Panc1 (cell line): ENCODE measurements at regions not wholly inside any gene's neighbourhood (a gene's known extent, or its start where the extent isn't known, plus 50 kb on each side); places are given as distances from the start of the nearest gene placed in this dataset.

Source experiments
- ATAC-seq: fragments of 200-7000 bp; cut with Tn5 transposase; 2 replicates; pipeline ENCODE4 v1.9.1; 2020; ENCODE audit warnings: mild to moderate bottlenecking, moderate library complexity
- BruUV-seq: library from RNA; stranded (reverse); fragments of 400-500 nt; replicated peaks from 2 replicates; lab custom pipeline; 2021; lab: Mats Ljungman, UMichigan
- CTCF ChIA-PET: fragments of 300-600 bp; sonication (Branson Sonifier 250); formaldehyde crosslinking; loops from one replicate; lab custom pipeline; 2022; ENCODE audit warnings: antibody characterized with exemption; lab: Charles Lee
- POLR2A ChIA-PET: fragments of 300-600 bp; sonication (Branson Sonifier 250); formaldehyde crosslinking; loops from one replicate; lab custom pipeline; 2022; ENCODE audit warnings: antibody characterized with exemption; lab: Charles Lee
- DNase-seq: peaks from one replicate; pipeline ENCODE4 v3.0.0-alpha.2; 2010; ENCODE audit warnings: low read depth, low spot score
- H3K27ac ChIP-seq: 2 replicates; pipeline ENCODE4 v1.5.1; 2011; ENCODE audit warnings: mild to moderate bottlenecking, low read length, inconsistent platforms
- H3K27me3 ChIP-seq: fragments of 200-500 bp; sonication (Bioruptor generic); 2 replicates; pipeline ENCODE4 v1.6.0; 2014; ENCODE audit warnings: low read length, inconsistent platforms; ENCODE audit not compliant: control insufficient read depth, insufficient read depth
- H3K36me3 ChIP-seq: fragments of 200-500 bp; sonication (Bioruptor generic); 2 replicates; pipeline ENCODE4 v1.5.1; 2014; ENCODE audit warnings: inconsistent platforms, mild to moderate bottlenecking, low read length, moderate library complexity; ENCODE audit not compliant: control insufficient read depth, insufficient read depth
- H3K4me1 ChIP-seq: 2 replicates; pipeline ENCODE4 v1.5.1; 2011; ENCODE audit warnings: inconsistent platforms, mild to moderate bottlenecking, low read length, moderate library complexity; ENCODE audit not compliant: control insufficient read depth, insufficient read depth
- H3K4me3 ChIP-seq, 2 experiments: 2 replicates each; pipeline ENCODE4 v1.5.1; 2011 to 2012; ENCODE audit warnings: low read depth in 2 of 2, low read length in 2 of 2, mild to moderate bottlenecking in 2 of 2, inconsistent platforms in 1 of 2, moderate library complexity in 1 of 2
- H3K9me3 ChIP-seq: fragments of 200-500 bp; sonication (Bioruptor generic); 2 replicates; pipeline ENCODE4 v1.5.1; 2014; ENCODE audit warnings: low read depth, mild to moderate bottlenecking, inconsistent platforms, low read length, moderate library complexity; ENCODE audit not compliant: control insufficient read depth, insufficient read depth
- CTCF ChIP-seq: fragments of 450-650 bp; IDR thresholded peaks from 2 replicates; pipeline ENCODE4 v1.5.1; 2017; ENCODE audit warnings: mild to moderate bottlenecking
- POLR2AphosphoS5 ChIP-seq: IDR thresholded peaks from 2 replicates; pipeline ENCODE4 v1.6.1; 2012; ENCODE audit warnings: mild to moderate bottlenecking, low read depth, low read length, moderate library complexity
- SIN3A ChIP-seq: IDR thresholded peaks from 2 replicates; pipeline ENCODE4 v1.6.1; 2012; ENCODE audit warnings: low read depth, mild to moderate bottlenecking, low read length, moderate library complexity, borderline replicate concordance; ENCODE audit not compliant: insufficient read depth
- TCF7L2 ChIP-seq: IDR thresholded peaks from 2 replicates; pipeline ENCODE4 v1.6.1; 2011; ENCODE audit warnings: mild to moderate bottlenecking, low read depth, low read length, inconsistent platforms
- in situ Hi-C: cut with HindIII; loops from 2 replicates; pipeline ENCODE4 v1.10.0; 2016; ENCODE audit warnings: low sequenced_read_pairs, low pct_unique_long_range_greater_than_20kb
- intact Hi-C: fragments of 100-400 bp; cut with micrococcal nuclease; formaldehyde crosslinking; loops from one replicate; pipeline ENCODE4 v1.10.0; 2022; ENCODE audit not compliant: unreplicated experiment
- TF ChIP-seq, protein P1 (sequence below), 2 experiments: IDR thresholded peaks; 2 replicates each; pipeline ENCODE4 v1.6.1; 2011 to 2012; ENCODE audit warnings: low read depth in 2 of 2, control low read depth in 1 of 2, low read length in 1 of 2, mild to moderate bottlenecking in 1 of 2, moderate library complexity in 1 of 2; ENCODE audit not compliant: insufficient read depth in 1 of 2

DNA sequence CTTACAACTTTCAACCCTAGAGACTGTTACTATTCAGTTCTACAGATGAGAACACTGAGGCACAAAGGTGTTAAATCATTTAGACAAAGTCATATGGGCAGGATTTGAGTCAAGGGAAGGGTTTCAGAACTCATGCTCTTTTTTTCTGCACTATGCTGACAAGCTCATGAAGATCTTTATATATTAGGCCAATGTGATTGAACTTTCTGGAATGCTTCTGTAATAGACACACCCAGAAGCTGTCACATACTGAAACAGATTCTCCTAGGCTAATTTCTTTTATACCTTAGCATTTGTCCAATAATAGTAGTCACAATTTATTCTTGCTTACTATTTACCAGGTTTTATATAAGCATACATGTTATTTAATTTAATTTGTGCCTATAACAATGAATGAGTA lies 164.0 kb downstream of the ALG10B start:
- DNase-seq (no peak), ATAC-seq (no peak)
- no peaks in the 10 kb centered on the region for H3K9me3 ChIP-seq
- TF ChIP-seq CTCF = no peak
- no peak for TF ChIP-seq TCF7L2
- TF ChIP-seq, protein P1, sequence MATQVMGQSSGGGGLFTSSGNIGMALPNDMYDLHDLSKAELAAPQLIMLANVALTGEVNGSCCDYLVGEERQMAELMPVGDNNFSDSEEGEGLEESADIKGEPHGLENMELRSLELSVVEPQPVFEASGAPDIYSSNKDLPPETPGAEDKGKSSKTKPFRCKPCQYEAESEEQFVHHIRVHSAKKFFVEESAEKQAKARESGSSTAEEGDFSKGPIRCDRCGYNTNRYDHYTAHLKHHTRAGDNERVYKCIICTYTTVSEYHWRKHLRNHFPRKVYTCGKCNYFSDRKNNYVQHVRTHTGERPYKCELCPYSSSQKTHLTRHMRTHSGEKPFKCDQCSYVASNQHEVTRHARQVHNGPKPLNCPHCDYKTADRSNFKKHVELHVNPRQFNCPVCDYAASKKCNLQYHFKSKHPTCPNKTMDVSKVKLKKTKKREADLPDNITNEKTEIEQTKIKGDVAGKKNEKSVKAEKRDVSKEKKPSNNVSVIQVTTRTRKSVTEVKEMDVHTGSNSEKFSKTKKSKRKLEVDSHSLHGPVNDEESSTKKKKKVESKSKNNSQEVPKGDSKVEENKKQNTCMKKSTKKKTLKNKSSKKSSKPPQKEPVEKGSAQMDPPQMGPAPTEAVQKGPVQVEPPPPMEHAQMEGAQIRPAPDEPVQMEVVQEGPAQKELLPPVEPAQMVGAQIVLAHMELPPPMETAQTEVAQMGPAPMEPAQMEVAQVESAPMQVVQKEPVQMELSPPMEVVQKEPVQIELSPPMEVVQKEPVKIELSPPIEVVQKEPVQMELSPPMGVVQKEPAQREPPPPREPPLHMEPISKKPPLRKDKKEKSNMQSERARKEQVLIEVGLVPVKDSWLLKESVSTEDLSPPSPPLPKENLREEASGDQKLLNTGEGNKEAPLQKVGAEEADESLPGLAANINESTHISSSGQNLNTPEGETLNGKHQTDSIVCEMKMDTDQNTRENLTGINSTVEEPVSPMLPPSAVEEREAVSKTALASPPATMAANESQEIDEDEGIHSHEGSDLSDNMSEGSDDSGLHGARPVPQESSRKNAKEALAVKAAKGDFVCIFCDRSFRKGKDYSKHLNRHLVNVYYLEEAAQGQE (IDR thresholded peaks at IDR 0.05; ENCODE audit: insufficient read depth in 1 of 2, low read depth in 2 of 2, low read length in 1 of 2) = no peak
- TF ChIP-seq SIN3A = no peak
- no peak for TF ChIP-seq POLR2AphosphoS5
- in situ Hi-C loops = no loop called here
- no peaks in the 10 kb centered on the region for H3K27me3 ChIP-seq
- H3K36me3 ChIP-seq = no peaks in the 10 kb centered on the region
- ChIA-PET CTCF (no interaction called here), POLR2A (no interaction called here)
- BruUV-seq = no TSS peak
- no peaks in the 10 kb centered on the region for H3K4me1 ChIP-seq
- no peak overlapping the region for H3K27ac ChIP-seq
- H3K4me3 ChIP-seq = no peak overlapping the region
- intact Hi-C loops = no loop called here

DNA sequence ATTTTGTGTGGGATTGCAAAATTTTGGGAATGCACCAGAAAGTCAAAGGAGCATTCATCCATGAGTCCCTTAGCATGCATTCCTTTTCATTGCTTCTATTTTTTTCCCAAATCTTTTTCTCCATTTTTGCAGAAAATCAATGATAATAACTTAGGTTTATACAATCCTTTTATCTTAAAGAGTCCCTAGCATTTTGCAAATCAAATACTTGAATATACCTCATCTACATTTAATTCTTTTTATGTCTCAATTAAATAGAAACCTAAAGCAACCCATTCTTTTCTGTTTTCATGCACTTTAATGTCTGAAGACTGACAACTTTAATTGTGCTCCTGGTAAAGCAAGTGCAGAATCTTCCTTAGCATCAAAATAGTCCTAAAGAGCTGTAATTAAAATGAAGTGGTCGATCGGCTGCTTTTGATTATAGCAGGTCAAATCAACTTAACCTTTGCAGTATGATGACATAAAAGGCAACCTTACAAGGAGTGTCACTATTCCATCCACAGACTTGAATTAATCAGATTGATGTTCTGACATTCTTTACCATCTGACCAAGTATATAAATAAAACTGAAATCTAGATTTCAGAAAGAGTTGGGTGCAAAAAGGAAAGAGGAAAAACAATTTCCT lies 168.4 kb downstream of the ALG10B start:
- CTCF ChIA-PET = no interaction called here
- no peak overlapping the region for H3K27ac ChIP-seq
- H3K9me3 ChIP-seq = no peaks in the 10 kb centered on the region
- no peaks in the 10 kb centered on the region for H3K27me3 ChIP-seq
- no peak for DNase-seq
- POLR2A ChIA-PET = no interaction called here
- no peak for TF ChIP-seq SIN3A
- TF ChIP-seq TCF7L2 = no peak
- TF ChIP-seq, protein P1 (IDR thresholded peaks at IDR 0.05; ENCODE audit: insufficient read depth in 1 of 2, low read depth in 2 of 2, low read length in 1 of 2) = no peak
- no peak for TF ChIP-seq CTCF
- no peak for TF ChIP-seq POLR2AphosphoS5
- BruUV-seq = no TSS peak
- no peak overlapping the region for H3K4me3 ChIP-seq
- no peak for ATAC-seq
- no peaks in the 10 kb centered on the region for H3K36me3 ChIP-seq
- intact Hi-C loops = no loop called here
- in situ Hi-C loops = no loop called here
- H3K4me1 ChIP-seq = no peaks in the 10 kb centered on the region
